8988T (cell line): ENCODE measurements at regions not wholly inside any gene's neighbourhood (a gene's known extent, or its start where the extent isn't known, plus 50 kb on each side); places are given as distances from the start of the nearest gene placed in this dataset.

Experiments used
- DNase-seq: peaks from one replicate; pipeline ENCODE4 v3.0.0; 2011

DNA sequence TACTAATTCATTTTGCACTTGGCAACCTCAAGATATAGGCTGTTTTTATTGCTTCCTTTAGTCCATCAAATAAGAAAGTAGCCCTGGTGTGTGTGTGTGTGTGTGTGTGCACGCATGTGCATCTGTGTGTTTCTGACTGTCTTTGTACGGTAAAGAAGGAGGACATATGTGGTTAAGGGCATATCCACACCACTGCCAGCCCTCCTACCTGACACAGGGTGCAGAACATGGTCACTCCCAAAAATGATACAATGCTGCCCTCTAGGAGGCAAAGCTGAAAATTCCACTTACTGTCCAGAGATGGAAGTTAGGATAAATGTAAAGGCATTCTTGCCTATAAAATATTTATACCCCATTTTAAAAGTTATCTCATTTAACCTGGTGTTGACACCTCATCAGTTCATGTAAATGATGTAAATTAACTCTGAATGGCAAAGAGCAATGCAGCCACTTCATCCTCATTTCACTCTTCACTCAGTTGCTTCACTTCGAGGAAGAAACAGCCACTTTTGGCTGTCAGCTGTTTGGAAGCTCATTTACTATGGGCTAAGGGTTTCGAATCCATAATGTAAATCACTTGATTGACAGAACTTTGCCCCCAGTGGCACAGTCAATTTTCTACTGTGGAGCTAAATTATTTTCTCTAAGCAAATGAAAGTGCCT, 83.1 kb upstream of the MTNR1B start:
- peak; percentile 56 for DNase-seq

DNA sequence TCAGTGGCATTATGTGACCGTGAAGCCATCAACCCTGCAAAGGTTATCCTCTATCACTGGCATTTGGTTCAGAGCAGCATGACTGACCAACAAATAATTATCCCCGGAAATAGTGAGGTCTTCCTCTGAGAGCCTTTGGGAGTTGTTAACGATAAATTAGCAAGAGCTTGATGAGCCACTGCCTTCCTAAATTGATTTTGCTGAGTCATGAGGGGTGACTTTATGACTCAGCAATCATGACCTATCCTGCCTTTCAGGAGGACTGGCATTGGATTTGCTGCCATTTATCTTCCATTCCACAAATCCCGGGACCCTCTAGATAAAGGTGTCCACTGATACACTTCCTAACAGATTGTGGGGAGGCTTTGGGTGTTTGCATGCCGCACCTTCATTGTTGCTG, 80.8 kb upstream of the MTNR1B start:
- DNase-seq = no peak

GRCh38 chr11:92890846-92891245, 78.6 kb upstream of the MTNR1B start:
- no peak for DNase-seq

- no peak for DNase-seq
These were observed 76.4 kb upstream of the MTNR1B start for GRCh38 chr11:92892802-92893684.

- no peak for DNase-seq
These were observed 75.3 kb upstream of the MTNR1B start for GRCh38 chr11:92894197-92894596.

GRCh38 chr11:92897487-92897886, 72.0 kb upstream of the MTNR1B start:
- no peak for DNase-seq

- DNase-seq = no peak
These were observed 67.0 kb upstream of the MTNR1B start for GRCh38 chr11:92902417-92902816.

DNA sequence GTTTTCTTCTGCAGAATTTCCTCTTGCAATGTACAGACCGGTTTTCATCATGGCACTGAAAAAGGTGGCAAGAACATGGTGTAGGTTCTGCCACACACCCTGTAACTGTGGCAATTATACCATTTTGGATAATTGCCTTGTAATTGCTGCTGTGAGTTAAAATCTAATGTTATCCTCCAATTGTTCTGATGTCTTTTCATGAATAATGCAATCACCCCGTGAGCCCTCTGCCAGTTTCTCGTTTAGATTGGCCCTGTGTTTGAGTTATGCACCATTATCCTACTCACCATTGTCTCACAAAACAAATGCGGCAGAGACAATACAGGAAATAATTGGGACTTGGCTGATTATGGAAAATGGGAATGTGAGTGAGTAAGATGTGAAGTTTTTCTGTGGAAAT, 61.8 kb upstream of the MTNR1B start:
- DNase-seq = no peak

GRCh38 chr11:92909214-92909613, 60.2 kb upstream of the MTNR1B start:
- no peak for DNase-seq

DNA sequence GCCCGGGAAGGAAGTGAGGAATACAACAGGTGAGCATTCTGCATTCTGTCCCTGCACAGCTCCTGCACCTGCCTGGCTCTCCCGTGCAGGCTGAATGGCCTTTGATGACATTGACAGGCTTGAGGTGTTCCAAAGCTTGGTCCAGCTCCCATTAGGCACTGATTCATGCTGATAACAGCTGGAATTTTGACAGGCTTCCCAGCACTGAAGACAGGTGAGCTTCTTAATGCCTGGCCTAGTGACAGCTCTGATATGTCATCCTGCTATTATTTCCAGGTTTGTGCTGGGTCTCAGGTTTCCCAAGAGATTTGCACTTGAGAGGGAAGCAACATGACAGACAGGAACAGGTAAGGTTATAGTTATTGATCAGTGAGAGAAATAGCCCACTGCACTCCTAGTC, 58.0 kb upstream of the MTNR1B start:
- no peak for DNase-seq

- no peak for DNase-seq
These were observed 53.9 kb upstream of the MTNR1B start for GRCh38 chr11:92915551-92915950.

DNA sequence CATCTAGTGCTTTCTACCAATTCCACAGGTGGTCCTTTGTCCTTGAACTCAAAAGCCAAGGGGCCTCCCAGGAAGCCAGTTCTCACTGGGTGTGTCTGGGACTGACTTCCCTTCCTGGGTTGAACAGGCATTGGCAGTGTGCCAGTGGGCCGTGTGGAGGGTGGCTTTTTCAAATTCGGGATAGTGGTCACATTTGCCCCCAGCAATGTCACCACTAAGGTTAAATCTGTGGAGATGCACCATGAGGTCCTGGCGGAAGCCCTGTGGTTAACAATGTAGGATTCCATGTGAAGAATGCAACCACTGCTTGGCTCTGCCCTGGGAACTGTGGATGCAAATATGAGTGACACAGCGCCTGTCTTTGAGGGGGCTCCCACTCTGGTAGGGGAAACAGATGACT, 53.2 kb upstream of the MTNR1B start:
- no peak for DNase-seq

DNA sequence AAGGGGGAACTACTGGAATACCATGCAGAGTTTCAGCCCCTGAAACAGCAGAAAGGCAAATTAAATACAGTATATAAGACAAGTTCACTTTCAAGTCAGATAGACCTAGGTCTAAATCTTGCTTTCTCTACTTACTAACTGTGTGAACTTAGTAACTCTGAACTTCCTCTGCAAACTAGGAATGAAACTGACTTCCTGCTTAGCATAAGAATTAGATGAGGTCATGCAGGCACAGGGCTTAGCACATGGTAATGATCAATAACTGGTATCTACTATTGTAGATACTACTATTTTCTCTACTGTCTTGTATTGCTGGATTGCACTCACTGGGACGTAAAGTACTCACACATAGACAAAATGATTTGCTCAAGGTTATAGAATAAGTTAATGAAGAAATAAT, 51.5 kb upstream of the MTNR1B start:
- no peak for DNase-seq

DNA sequence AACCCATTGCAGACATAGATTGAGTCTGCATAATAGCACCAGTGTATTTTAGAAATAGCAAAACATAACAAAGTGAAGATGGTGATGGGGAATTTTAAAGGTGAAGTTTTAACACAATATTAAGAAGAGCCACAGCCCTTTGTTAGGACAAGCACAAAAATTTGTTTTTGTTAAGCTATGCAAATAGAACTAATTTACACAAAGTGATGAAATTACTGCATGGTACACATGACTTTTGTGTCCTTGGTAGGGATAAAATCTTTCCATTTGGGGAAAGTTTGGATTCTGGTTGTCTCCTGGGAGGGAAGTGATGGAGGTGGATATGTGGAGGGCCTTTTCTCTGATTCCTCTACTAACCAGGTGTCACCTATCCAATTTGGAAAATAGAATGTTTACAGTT, 50.4 kb upstream of the MTNR1B start:
- DNase-seq = no peak
